ENCODE measurements at regions not wholly inside any gene's neighbourhood (a gene's known extent, or its start where the extent isn't known, plus 50 kb on each side); places are given as distances from the start of the nearest gene placed in this dataset.
"Not testable (repeated sequence)": the region's sequence is repeated elsewhere in the genome, so short reads cannot be mapped to it uniquely, and the experiment has no call there.

- TF ChIP-seq CTCF (IDR thresholded peaks at IDR 0.05): no peak
- no peak overlapping the region for H3K27ac ChIP-seq
- no peak for FAIRE-seq
- DNase-seq: no peak
- no peak for ATAC-seq
- 61 to 73% methylated on average over 2 of the region's 2 CpGs for WGBS, 2 donors
- H3K9me3 ChIP-seq: no peaks in the 10 kb centered on the region
- H3K36me3 ChIP-seq: no peaks in the 10 kb centered on the region
- no peaks in the 10 kb centered on the region for H3K4me1 ChIP-seq
- H3K4me3 ChIP-seq: no peak overlapping the region
- no peaks in the 10 kb centered on the region for H3K27me3 ChIP-seq
- intact Hi-C loops (cut with DNase I): no loop called here
Observed at GRCh38 chr6:20338156-20338555, 63.5 kb upstream of the E2F3 start.

GRCh38 chr6:20340068-20340848 is 61.4 kb upstream of the E2F3 start:
- Histone ChIP-seq H3K4me1 (no peaks in the 10 kb centered on the region), H3K9me3 (no peaks in the 10 kb centered on the region), H3K36me3 (no peaks in the 10 kb centered on the region), H3K27ac (no peak overlapping the region), H3K27me3 (no peaks in the 10 kb centered on the region), H3K4me3 (no peak overlapping the region)
- ATAC-seq (no peak), DNase-seq (no peak), FAIRE-seq (no peak)
- WGBS, 2 donors: 81 to 90% methylated on average over 9 of the region's 9 CpGs
- intact Hi-C loops (cut with DNase I): no loop called here
- TF ChIP-seq CTCF (IDR thresholded peaks at IDR 0.05): no peak

- WGBS, 2 donors: 68% methylated on average over 2 of the region's 2 CpGs
- ATAC-seq (no peak), DNase-seq (no peak), FAIRE-seq (no peak)
- no peaks in the 10 kb centered on the region for H3K9me3 ChIP-seq
- no peaks in the 10 kb centered on the region for H3K27me3 ChIP-seq
- TF ChIP-seq CTCF (IDR thresholded peaks at IDR 0.05): no peak
- H3K4me1 ChIP-seq: no peaks in the 10 kb centered on the region
- intact Hi-C loops (cut with DNase I): no loop called here
- no peak overlapping the region for H3K4me3 ChIP-seq
- no peaks in the 10 kb centered on the region for H3K36me3 ChIP-seq
- no peak overlapping the region for H3K27ac ChIP-seq
Observed at GRCh38 chr6:20341096-20341495, 60.6 kb upstream of the E2F3 start.

- WGBS, 2 donors: 77 to 83% methylated on average over 4 of the region's 4 CpGs
Observed at GRCh38 chr6:20341564-20341963, 60.1 kb upstream of the E2F3 start.

GRCh38 chr6:20346948-20347347 is 54.7 kb upstream of the E2F3 start:
- H3K4me3 ChIP-seq; H3K27me3 ChIP-seq; FAIRE-seq; ATAC-seq; H3K27ac ChIP-seq; H3K9me3 ChIP-seq; DNase-seq; H3K4me1 ChIP-seq; H3K36me3 ChIP-seq; intact Hi-C loops (cut with DNase I): not testable (repeated sequence)
- WGBS, 2 donors: 83% methylated on average over 4 of the region's 4 CpGs

More at GRCh38 chr6:20341564-20341963, 60.1 kb upstream of the E2F3 start:
- H3K36me3 ChIP-seq: no peaks in the 10 kb centered on the region
- DNase-seq (no peak), ATAC-seq (no peak), FAIRE-seq (no peak)
- H3K27me3 ChIP-seq: no peaks in the 10 kb centered on the region
- no peaks in the 10 kb centered on the region for H3K9me3 ChIP-seq
- H3K27ac ChIP-seq: no peak overlapping the region
- intact Hi-C loops (cut with DNase I): no loop called here
- no peak overlapping the region for H3K4me3 ChIP-seq
- H3K4me1 ChIP-seq: no peaks in the 10 kb centered on the region
- TF ChIP-seq CTCF (IDR thresholded peaks at IDR 0.05): no peak

Measured in pancreas (tissue), 10 donors.